ENCODE measurements at regions not wholly inside any gene's neighbourhood (a gene's known extent, or its start where the extent isn't known, plus 50 kb on each side); places are given as distances from the start of the nearest gene placed in this dataset.
A peak's percentile ranks its signal among the peaks of the same experiment; 100 is the strongest.
"Not testable (repeated sequence)": the region's sequence is repeated elsewhere in the genome, so short reads cannot be mapped to it uniquely, and the experiment has no call there.

- no peaks in the 10 kb centered on the region; the same call in 1 of the 2 replicates for H3K9me3 ChIP-seq
- H3K4me3 ChIP-seq: no peak overlapping the region
- no peaks in the 10 kb centered on the region for H3K36me3 ChIP-seq
- no peaks in the 10 kb centered on the region for H3K27me3 ChIP-seq
- no peak for DNase-seq
Measured at GRCh38 chr5:105283134-105283533, 1720.5 kb upstream of the NUDT12 start.

GRCh38 chr5:105274079-105274478 lies 1711.5 kb upstream of the NUDT12 start:
- H3K36me3 ChIP-seq: no peaks in the 10 kb centered on the region
- no peaks in the 10 kb centered on the region for H3K9me3 ChIP-seq
- no peaks in the 10 kb centered on the region for H3K27me3 ChIP-seq
- no peak overlapping the region for H3K4me3 ChIP-seq
- no peak for DNase-seq

- Histone ChIP-seq H3K4me3 (no peak overlapping the region), H3K9me3 (no peaks in the 10 kb centered on the region), H3K36me3 (no peaks in the 10 kb centered on the region), H3K27me3 (no peaks in the 10 kb centered on the region)
- DNase-seq: no peak
Measured at GRCh38 chr5:105263515-105263914, 1700.9 kb upstream of the NUDT12 start.

GRCh38 chr5:105259581-105260217 lies 1697.1 kb upstream of the NUDT12 start:
- H3K36me3 ChIP-seq: no peaks in the 10 kb centered on the region
- no peaks in the 10 kb centered on the region for H3K9me3 ChIP-seq
- no peak overlapping the region for H3K4me3 ChIP-seq
- H3K27me3 ChIP-seq: no peaks in the 10 kb centered on the region
- DNase-seq: no peak

- no peaks in the 10 kb centered on the region for H3K36me3 ChIP-seq
- H3K27me3 ChIP-seq: no peaks in the 10 kb centered on the region
- H3K4me3 ChIP-seq: no peak overlapping the region
- DNase-seq: no peak
- H3K9me3 ChIP-seq: no peaks in the 10 kb centered on the region
Measured at GRCh38 chr5:105238561-105238960, 1676.0 kb upstream of the NUDT12 start.

GRCh38 chr5:105230516-105231157 lies 1668.0 kb upstream of the NUDT12 start:
- Histone ChIP-seq H3K36me3 (no peaks in the 10 kb centered on the region), H3K27me3 (no peaks in the 10 kb centered on the region), H3K4me3 (no peak overlapping the region), H3K9me3 (no peaks in the 10 kb centered on the region)
- peak; percentile 1 for DNase-seq

- H3K9me3 ChIP-seq: no peaks in the 10 kb centered on the region
- DNase-seq: no peak
- H3K4me3 ChIP-seq: no peak overlapping the region
- H3K36me3 ChIP-seq: no peaks in the 10 kb centered on the region
- H3K27me3 ChIP-seq: no peaks in the 10 kb centered on the region
Measured at GRCh38 chr5:105218018-105218417, 1655.4 kb upstream of the NUDT12 start.

GRCh38 chr5:105213078-105213477 lies 1650.5 kb upstream of the NUDT12 start:
- no peak overlapping the region for H3K4me3 ChIP-seq
- H3K9me3 ChIP-seq: no peaks in the 10 kb centered on the region
- DNase-seq: no peak
- H3K36me3 ChIP-seq: no peaks in the 10 kb centered on the region
- H3K27me3 ChIP-seq: no peaks in the 10 kb centered on the region

GRCh38 chr5:105207066-105207465 lies 1644.5 kb upstream of the NUDT12 start:
- peak; percentile 14 for DNase-seq
- Histone ChIP-seq H3K36me3 (no peaks in the 10 kb centered on the region), H3K9me3 (no peaks in the 10 kb centered on the region), H3K4me3 (no peak overlapping the region), H3K27me3 (no peaks in the 10 kb centered on the region)

- H3K9me3 ChIP-seq: no peaks in the 10 kb centered on the region
- no peak for DNase-seq
Measured at GRCh38 chr5:105197531-105197930, 1634.9 kb upstream of the NUDT12 start.

GRCh38 chr5:105195765-105196164 lies 1633.2 kb upstream of the NUDT12 start:
- no peaks in the 10 kb centered on the region for H3K27me3 ChIP-seq
- H3K9me3 ChIP-seq: no peaks in the 10 kb centered on the region
- no peaks in the 10 kb centered on the region for H3K36me3 ChIP-seq
- no peak for DNase-seq
- no peak overlapping the region for H3K4me3 ChIP-seq

More at GRCh38 chr5:105197531-105197930, 1634.9 kb upstream of the NUDT12 start:
- no peaks in the 10 kb centered on the region for H3K36me3 ChIP-seq
- H3K27me3 ChIP-seq: no peaks in the 10 kb centered on the region
- H3K4me3 ChIP-seq: no peak overlapping the region

GRCh38 chr5:105172918-105173317 lies 1610.3 kb upstream of the NUDT12 start:
- Histone ChIP-seq H3K27me3 (no peaks in the 10 kb centered on the region), H3K9me3 (no peaks in the 10 kb centered on the region), H3K4me3 (no peak overlapping the region), H3K36me3 (no peaks in the 10 kb centered on the region)
- no peak for DNase-seq

GRCh38 chr5:105168806-105169205 lies 1606.2 kb upstream of the NUDT12 start:
- Histone ChIP-seq H3K27me3 (no peaks in the 10 kb centered on the region), H3K9me3 (no peaks in the 10 kb centered on the region), H3K36me3 (no peaks in the 10 kb centered on the region), H3K4me3 (no peak overlapping the region)
- DNase-seq: peak; percentile 71

- no peaks in the 10 kb centered on the region for H3K36me3 ChIP-seq
- no peaks in the 10 kb centered on the region for H3K27me3 ChIP-seq
- H3K9me3 ChIP-seq: no peaks in the 10 kb centered on the region
- no peak for DNase-seq
- H3K4me3 ChIP-seq: no peak overlapping the region
Measured at GRCh38 chr5:105167092-105167491, 1604.5 kb upstream of the NUDT12 start.

GRCh38 chr5:105163547-105163946 lies 1601.0 kb upstream of the NUDT12 start:
- no peaks in the 10 kb centered on the region for H3K9me3 ChIP-seq
- no peaks in the 10 kb centered on the region for H3K27me3 ChIP-seq
- no peak for DNase-seq
- H3K36me3 ChIP-seq: no peaks in the 10 kb centered on the region
- H3K4me3 ChIP-seq: no peak overlapping the region

GRCh38 chr5:105162557-105162956 lies 1600.0 kb upstream of the NUDT12 start:
- DNase-seq, H3K27me3 ChIP-seq, H3K9me3 ChIP-seq, H3K36me3 ChIP-seq, H3K4me3 ChIP-seq: not testable (repeated sequence)

GRCh38 chr5:105158526-105158925 lies 1595.9 kb upstream of the NUDT12 start:
- no peaks in the 10 kb centered on the region for H3K27me3 ChIP-seq
- no peak for DNase-seq
- no peaks in the 10 kb centered on the region for H3K36me3 ChIP-seq
- H3K9me3 ChIP-seq: 0 out of 2 replicates have a peak, but pooled peaks cover 2% of the 10 kb centered on the region
- H3K4me3 ChIP-seq: no peak overlapping the region

GRCh38 chr5:105150323-105150722 lies 1587.7 kb upstream of the NUDT12 start:
- Histone ChIP-seq H3K27me3 (no peaks in the 10 kb centered on the region), H3K4me3 (no peak overlapping the region), H3K36me3 (no peaks in the 10 kb centered on the region), H3K9me3 (0 out of 2 replicates have a peak, but pooled peaks cover 2% of the 10 kb centered on the region)
- no peak for DNase-seq

All from MG63 (cell line).